ENCODE measurements at regions not wholly inside any gene's neighbourhood (a gene's known extent, or its start where the extent isn't known, plus 50 kb on each side); places are given as distances from the start of the nearest gene placed in this dataset.

DNA sequence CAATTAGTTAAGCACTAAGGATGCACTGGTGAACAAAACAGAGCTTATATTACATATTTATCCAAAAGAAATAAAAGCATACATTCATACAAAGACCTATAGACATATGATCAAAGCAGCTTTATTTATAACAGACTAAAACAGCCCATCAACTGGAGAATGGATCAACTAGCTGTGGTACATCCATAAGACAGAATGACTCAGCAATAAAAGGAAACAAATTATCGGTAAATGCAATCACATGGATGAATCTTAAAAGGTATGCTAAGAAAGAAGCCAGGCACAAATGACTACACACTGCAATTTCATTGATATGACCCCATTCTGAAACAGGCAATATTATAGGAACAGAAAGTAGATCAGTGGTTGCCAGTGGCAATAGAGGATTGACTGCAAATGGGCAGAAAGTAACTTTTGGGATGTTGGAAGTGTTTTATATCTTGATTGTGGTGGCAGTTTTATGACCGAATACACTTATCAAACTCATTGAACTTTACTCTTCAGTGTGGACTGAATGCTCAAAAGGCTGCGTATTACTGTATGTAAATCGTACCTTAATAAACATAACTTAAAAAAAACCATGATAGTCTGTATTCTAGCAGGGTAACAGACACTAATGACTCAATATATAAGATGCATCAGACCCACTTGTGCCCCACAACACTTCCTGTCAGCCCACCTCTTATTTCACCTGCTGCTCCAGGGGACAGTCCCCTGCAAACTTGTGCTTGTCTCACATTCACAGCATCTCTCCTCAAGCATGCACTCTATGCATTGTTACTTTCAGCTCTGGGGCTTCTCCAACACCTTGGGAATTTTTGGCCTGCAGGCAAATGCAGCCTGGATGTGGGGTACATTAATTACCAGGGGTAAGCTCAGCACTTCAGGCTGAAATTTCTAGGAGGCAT, 59.1 kb downstream of the MID1IP1 start (continued):
- no peak for TF ChIP-seq IKZF3 (tag by site-specific recombination; IDR thresholded peaks at IDR 0.05)
- no peak for TF ChIP-seq ZNF157 (tag by site-specific recombination; IDR thresholded peaks at IDR 0.05)
- no peak for TF ChIP-seq ZNF416 (tag by site-specific recombination; IDR thresholded peaks at IDR 0.05)
- TF ChIP-seq SCRT2 (tag by site-specific recombination; IDR thresholded peaks at IDR 0.05), result no peak

DNA sequence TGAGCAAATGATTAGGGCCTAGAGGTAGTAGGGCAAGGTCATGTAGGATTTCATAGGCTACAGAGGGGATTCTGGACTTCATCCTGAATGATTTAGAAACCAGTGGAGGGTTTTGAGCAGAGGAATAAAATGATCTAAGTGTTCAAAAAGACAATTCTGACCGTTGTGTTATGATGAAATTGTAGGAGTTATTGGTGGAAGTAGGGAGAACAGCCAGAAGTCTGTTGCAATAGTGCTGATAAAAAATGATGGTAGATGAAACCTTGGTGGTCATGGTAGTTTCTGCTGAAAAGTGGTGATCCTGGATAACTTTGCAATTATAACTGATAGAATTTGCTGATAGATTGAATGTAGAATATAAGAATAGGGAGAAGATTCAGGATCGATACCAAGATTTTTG, 60.2 kb downstream of the MID1IP1 start:
- no peak overlapping the region for H3K4me3 ChIP-seq (ENCODE audit: low read depth, low read length)
- H3K36me3 ChIP-seq (ENCODE audit: control insufficient read depth in 2 of 2, insufficient read depth in 1 of 2, low read length in 2 of 2), result no peaks in the 10 kb centered on the region
- TF ChIP-seq ZNF366 (tag by site-specific recombination; conservative IDR thresholded peaks at IDR 0.05) (no peak), GLI2 (tag by site-specific recombination; IDR thresholded peaks at IDR 0.05; ENCODE audit: borderline replicate concordance, low read depth) (no peak), ZFP69B (tag by site-specific recombination; IDR thresholded peaks at IDR 0.05) (no peak), ZNF837 (tag by site-specific recombination; IDR thresholded peaks at IDR 0.05) (no peak), ZNF558 (tag by site-specific recombination; IDR thresholded peaks at IDR 0.05) (no peak), ZNF23 (tag by site-specific recombination; IDR thresholded peaks at IDR 0.05; ENCODE audit: borderline replicate concordance) (no peak), ZNF221 (tag by site-specific recombination; IDR thresholded peaks at IDR 0.05; ENCODE audit: borderline replicate concordance) (no peak), ZNF48 (tag by site-specific recombination; IDR thresholded peaks at IDR 0.05) (no peak), ZNF155 (tag by site-specific recombination; IDR thresholded peaks at IDR 0.05) (no peak), OVOL3 (tag by site-specific recombination; IDR thresholded peaks at IDR 0.05) (no peak), ZNF777 (tag by site-specific recombination; IDR thresholded peaks at IDR 0.05; ENCODE audit: borderline replicate concordance) (no peak), KLF9 (tag by site-specific recombination; IDR thresholded peaks at IDR 0.05; ENCODE audit: low read depth) (no peak), ZNF677 (tag by site-specific recombination; IDR thresholded peaks at IDR 0.05) (no peak), ZNF274 (IDR thresholded peaks at IDR 0.05; ENCODE audit: low read length) (no peak), ZNF274 (tag by site-specific recombination; IDR thresholded peaks at IDR 0.05; ENCODE audit: borderline replicate concordance) (no peak), ZEB2 (tag by site-specific recombination; IDR thresholded peaks at IDR 0.05) (no peak), ZBTB8A (tag by site-specific recombination; IDR thresholded peaks at IDR 0.05) (no peak), REPIN1 (tag by site-specific recombination; IDR thresholded peaks at IDR 0.05; ENCODE audit: low read depth) (no peak)
- TF ChIP-seq, protein P1, sequence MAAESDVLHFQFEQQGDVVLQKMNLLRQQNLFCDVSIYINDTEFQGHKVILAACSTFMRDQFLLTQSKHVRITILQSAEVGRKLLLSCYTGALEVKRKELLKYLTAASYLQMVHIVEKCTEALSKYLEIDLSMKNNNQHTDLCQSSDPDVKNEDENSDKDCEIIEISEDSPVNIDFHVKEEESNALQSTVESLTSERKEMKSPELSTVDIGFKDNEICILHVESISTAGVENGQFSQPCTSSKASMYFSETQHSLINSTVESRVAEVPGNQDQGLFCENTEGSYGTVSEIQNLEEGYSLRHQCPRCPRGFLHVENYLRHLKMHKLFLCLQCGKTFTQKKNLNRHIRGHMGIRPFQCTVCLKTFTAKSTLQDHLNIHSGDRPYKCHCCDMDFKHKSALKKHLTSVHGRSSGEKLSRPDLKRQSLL (tag by site-specific recombination; IDR thresholded peaks at IDR 0.05), result no peak
- TF ChIP-seq, protein P2, sequence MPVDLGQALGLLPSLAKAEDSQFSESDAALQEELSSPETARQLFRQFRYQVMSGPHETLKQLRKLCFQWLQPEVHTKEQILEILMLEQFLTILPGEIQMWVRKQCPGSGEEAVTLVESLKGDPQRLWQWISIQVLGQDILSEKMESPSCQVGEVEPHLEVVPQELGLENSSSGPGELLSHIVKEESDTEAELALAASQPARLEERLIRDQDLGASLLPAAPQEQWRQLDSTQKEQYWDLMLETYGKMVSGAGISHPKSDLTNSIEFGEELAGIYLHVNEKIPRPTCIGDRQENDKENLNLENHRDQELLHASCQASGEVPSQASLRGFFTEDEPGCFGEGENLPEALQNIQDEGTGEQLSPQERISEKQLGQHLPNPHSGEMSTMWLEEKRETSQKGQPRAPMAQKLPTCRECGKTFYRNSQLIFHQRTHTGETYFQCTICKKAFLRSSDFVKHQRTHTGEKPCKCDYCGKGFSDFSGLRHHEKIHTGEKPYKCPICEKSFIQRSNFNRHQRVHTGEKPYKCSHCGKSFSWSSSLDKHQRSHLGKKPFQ (tag by site-specific recombination; IDR thresholded peaks at IDR 0.05), result no peak
- no peaks in the 10 kb centered on the region for H3K9me3 ChIP-seq (ENCODE audit: control insufficient read depth, insufficient read depth, low read depth, low read length)
- ChIA-PET POLR2A (no interaction called here), CTCF (no interaction called here)
- H3K4me1 ChIP-seq (ENCODE audit: control insufficient read depth, insufficient read depth, low read length), result no peaks in the 10 kb centered on the region
- H3K27ac ChIP-seq (ENCODE audit: extremely low read depth, low read depth, low read length), result no peak overlapping the region

Measured in HEK293 (cell line).